Lower leg skin (tissue), 3 donors: ENCODE measurements at regions not wholly inside any gene's neighbourhood (a gene's known extent, or its start where the extent isn't known, plus 50 kb on each side); places are given as distances from the start of the nearest gene placed in this dataset.

ENCODE experiments used
- CTCF ChIP-seq, 3 donors: fragments of 450-650 bp; IDR thresholded peaks; one replicate each; pipeline ENCODE4 v1.5.1; 2016; ENCODE audit warnings: antibody characterized with exemption in 3 of 3, mild to moderate bottlenecking in 3 of 3, moderate library complexity in 2 of 3
- POLR2A ChIP-seq, 2 donors: fragments of 450-650 bp; IDR thresholded peaks; one replicate each; pipeline ENCODE4 v1.6.1; 2016 to 2017; ENCODE audit warnings: antibody characterized with exemption in 2 of 2, mild to moderate bottlenecking in 1 of 2, moderate library complexity in 1 of 2

GRCh38 chr13:108439556-108439955, 170.0 kb downstream of the TNFSF13B start:
- TF ChIP-seq CTCF (IDR thresholded peaks at IDR 0.05) (no peak), POLR2A (IDR thresholded peaks at IDR 0.05) (no peak)
